ENCODE measurements at regions not wholly inside any gene's neighbourhood (a gene's known extent, or its start where the extent isn't known, plus 50 kb on each side); places are given as distances from the start of the nearest gene placed in this dataset.

DNA sequence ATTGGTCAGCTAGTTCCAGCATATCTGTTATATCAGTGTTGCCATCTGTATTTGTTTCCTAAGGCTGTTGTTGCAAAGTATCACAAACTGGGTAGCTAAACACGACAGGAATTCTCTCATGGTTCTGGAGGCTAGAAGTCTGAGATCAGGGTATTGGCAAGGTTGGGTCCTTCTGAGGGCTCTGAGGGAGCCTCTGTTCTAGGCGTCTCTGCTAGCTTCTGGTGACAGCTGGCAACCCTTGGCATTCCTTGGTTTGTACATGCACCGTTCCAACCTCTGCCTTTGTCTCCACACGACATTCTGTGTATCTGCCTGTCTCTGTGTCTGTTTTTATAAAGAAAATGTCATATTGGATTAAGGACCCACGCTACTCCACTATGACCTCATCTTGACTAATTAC lies 219.9 kb upstream of the NLRP1 start:
- ATAC-seq (no peak), DNase-seq (no peak)
- H3K9me3 ChIP-seq, result no peaks in the 10 kb centered on the region

GRCh38 chr17:5809056-5809455 lies 224.7 kb upstream of the NLRP1 start:
- DNase-seq, result no peak
- intact Hi-C loops (cut with DNase I), result no loop called here
- Histone ChIP-seq H3K4me3 (no peak overlapping the region), H3K36me3 (no peaks in the 10 kb centered on the region), H3K9me3 (peaks cover 3% of the 10 kb centered on the region), H3K4me1 (no peaks in the 10 kb centered on the region), H3K27ac (no peak overlapping the region), H3K27me3 (no peaks in the 10 kb centered on the region)
- no peak for ATAC-seq
- TF ChIP-seq CTCF (IDR thresholded peaks at IDR 0.05), result no peak

More for the DNA sequence above, 219.9 kb upstream of the NLRP1 start:
- TF ChIP-seq CTCF (IDR thresholded peaks at IDR 0.05), result no peak
- H3K36me3 ChIP-seq, result no peaks in the 10 kb centered on the region
- H3K27me3 ChIP-seq, result peaks cover 19% of the 10 kb centered on the region
- no peaks in the 10 kb centered on the region for H3K4me1 ChIP-seq
- no peak overlapping the region for H3K4me3 ChIP-seq
- no peak overlapping the region for H3K27ac ChIP-seq
- intact Hi-C loops (cut with DNase I), result no loop called here

GRCh38 chr17:5809580-5810188 lies 225.4 kb upstream of the NLRP1 start:
- Histone ChIP-seq H3K27me3 (no peaks in the 10 kb centered on the region), H3K9me3 (peaks cover 3% of the 10 kb centered on the region), H3K36me3 (no peaks in the 10 kb centered on the region), H3K4me3 (no peak overlapping the region), H3K4me1 (no peaks in the 10 kb centered on the region), H3K27ac (no peak overlapping the region)
- ATAC-seq, result no peak
- intact Hi-C loops (cut with DNase I), result no loop called here
- DNase-seq, result no peak
- TF ChIP-seq CTCF (IDR thresholded peaks at IDR 0.05), result no peak

GRCh38 chr17:5812590-5812989 lies 228.3 kb upstream of the NLRP1 start:
- Histone ChIP-seq H3K27ac (no peak overlapping the region), H3K4me1 (no peaks in the 10 kb centered on the region), H3K4me3 (no peak overlapping the region), H3K27me3 (peaks cover 6% of the 10 kb centered on the region), H3K9me3 (peaks cover 3% of the 10 kb centered on the region), H3K36me3 (no peaks in the 10 kb centered on the region)
- ATAC-seq (no peak), DNase-seq (no peak)
- TF ChIP-seq CTCF (IDR thresholded peaks at IDR 0.05), result no peak
- intact Hi-C loops (cut with DNase I), result no loop called here

- peaks cover 3% of the 10 kb centered on the region for H3K9me3 ChIP-seq
- H3K27me3 ChIP-seq, result peaks cover 8% of the 10 kb centered on the region
- no peaks in the 10 kb centered on the region for H3K36me3 ChIP-seq
- intact Hi-C loops (cut with DNase I), result no loop called here
- no peaks in the 10 kb centered on the region for H3K4me1 ChIP-seq
- TF ChIP-seq CTCF (IDR thresholded peaks at IDR 0.05), result no peak
- DNase-seq (no peak), ATAC-seq (no peak)
- H3K4me3 ChIP-seq, result no peak overlapping the region
- no peak overlapping the region for H3K27ac ChIP-seq
Measured at GRCh38 chr17:5813357-5813756, 229.0 kb upstream of the NLRP1 start.

DNA sequence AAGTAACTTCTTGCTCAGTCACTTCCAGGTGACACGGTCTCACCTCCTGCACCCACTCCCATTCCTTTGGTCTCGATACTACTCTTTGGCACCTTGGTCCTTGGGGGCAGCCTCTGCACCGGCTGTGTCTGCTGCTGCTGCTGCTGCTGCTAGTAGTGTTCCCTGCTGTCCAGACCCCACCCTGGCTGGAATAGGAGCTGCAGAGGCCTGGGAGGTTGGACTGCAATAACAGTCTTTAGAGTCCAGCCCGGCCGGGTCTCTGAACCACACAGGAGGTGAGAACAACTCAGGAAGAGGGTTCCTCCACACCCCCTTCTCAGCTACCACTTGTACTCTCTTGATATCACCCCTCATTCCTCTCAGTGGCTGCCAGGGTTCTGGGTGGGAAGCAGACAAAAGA lies 231.1 kb upstream of the NLRP1 start:
- H3K4me1 ChIP-seq, result no peaks in the 10 kb centered on the region
- no peak overlapping the region for H3K27ac ChIP-seq
- ATAC-seq (no peak), DNase-seq (no peak)
- H3K27me3 ChIP-seq, result peaks cover 8% of the 10 kb centered on the region
- intact Hi-C loops (cut with DNase I), result no loop called here
- H3K36me3 ChIP-seq, result no peaks in the 10 kb centered on the region
- no peaks in the 10 kb centered on the region for H3K9me3 ChIP-seq
- no peak overlapping the region for H3K4me3 ChIP-seq
- no peak for TF ChIP-seq CTCF (IDR thresholded peaks at IDR 0.05)
